HCT116 (cell line): ENCODE measurements at regions not wholly inside any gene's neighbourhood (a gene's known extent, or its start where the extent isn't known, plus 50 kb on each side); places are given as distances from the start of the nearest gene placed in this dataset.

Experiments used
- CEBPB ChIP-seq: IDR thresholded peaks from 2 replicates; pipeline ENCODE4 v1.6.1; 2012; ENCODE audit warnings: low read depth
- EGR1 ChIP-seq: IDR thresholded peaks from 2 replicates; pipeline ENCODE4 v1.6.1; 2012; ENCODE audit warnings: low read depth
- EZH2 ChIP-seq: fragments of 200-600 bp; sonication (generic); IDR thresholded peaks from 2 replicates; pipeline ENCODE4 v1.6.1; 2017; ENCODE audit warnings: antibody characterized with exemption, mixed run types
- FOSL1 ChIP-seq: IDR thresholded peaks from 2 replicates; pipeline ENCODE4 v1.6.1; 2012; ENCODE audit warnings: low read depth
- MAX ChIP-seq: IDR thresholded peaks from 2 replicates; pipeline ENCODE4 v1.6.1; 2012
- POLR2A ChIP-seq: IDR thresholded peaks from 2 replicates; pipeline ENCODE4 v1.7.0; 2011; ENCODE audit warnings: borderline replicate concordance; ENCODE audit not compliant: insufficient read depth, insufficient read length; ENCODE audit errors: extremely low read depth
- POLR2AphosphoS5 ChIP-seq: IDR thresholded peaks from 2 replicates; pipeline ENCODE4 v1.6.1; 2011; ENCODE audit warnings: mild to moderate bottlenecking, low read depth, low read length, moderate library complexity
- RAD21 ChIP-seq: IDR thresholded peaks from 2 replicates; pipeline ENCODE4 v1.6.1; 2012; ENCODE audit warnings: low read depth, mild to moderate bottlenecking
- REST ChIP-seq: IDR thresholded peaks from 2 replicates; pipeline ENCODE4 v1.6.1; 2012; ENCODE audit warnings: low read depth
- SP1 ChIP-seq: IDR thresholded peaks from 2 replicates; pipeline ENCODE4 v1.6.1; 2012; ENCODE audit warnings: low read depth
- SRF ChIP-seq: IDR thresholded peaks from 2 replicates; pipeline ENCODE4 v1.6.1; 2012; ENCODE audit warnings: low read depth
- TCF7L2 ChIP-seq: IDR thresholded peaks from 2 replicates; pipeline ENCODE4 v1.7.0; 2011; ENCODE audit warnings: borderline replicate concordance, inconsistent platforms; ENCODE audit not compliant: insufficient read depth, insufficient read length; ENCODE audit errors: extremely low read depth
- ZFX ChIP-seq: fragments of 450-650 bp; IDR thresholded peaks from 2 replicates; pipeline ENCODE4 v1.6.1; 2017

- TF ChIP-seq CEBPB = peak; percentile 100
- TF ChIP-seq FOSL1 = peak; percentile 37
- TF ChIP-seq SP1 = peak; percentile 72
- TF ChIP-seq REST = no peak
- peak; percentile 26 for TF ChIP-seq TCF7L2
- peak; percentile 75 for TF ChIP-seq RAD21
- TF ChIP-seq POLR2A = no peak
- peak; percentile 63 for TF ChIP-seq MAX
- peak; percentile 55; the same call in 1 of the 2 replicates for TF ChIP-seq SRF
- no peak for TF ChIP-seq EZH2
- peak; percentile 46 for TF ChIP-seq POLR2AphosphoS5
- TF ChIP-seq EGR1 = no peak
- TF ChIP-seq ZFX = no peak
Measured at GRCh38 chr12:116406529-116406928, 129.0 kb upstream of the MED13L start (continued).
